Parathyroid adenoma (tissue), 2 donors: ENCODE measurements at regions not wholly inside any gene's neighbourhood (a gene's known extent, or its start where the extent isn't known, plus 50 kb on each side); places are given as distances from the start of the nearest gene placed in this dataset.
"Not testable (repeated sequence)": the region's sequence is repeated elsewhere in the genome, so short reads cannot be mapped to it uniquely, and the experiment has no call there.

Source experiments
- H2AFZ ChIP-seq: fragments of 300-600 bp; sonication (generic); one replicate; pipeline ENCODE4 v1.7.0; 2017; ENCODE audit warnings: antibody characterized with exemption, mild to moderate bottlenecking
- H3K27ac ChIP-seq: fragments of 300-600 bp; sonication (generic); one replicate; pipeline ENCODE4 v1.7.0; 2017
- H3K27me3 ChIP-seq: fragments of 300-600 bp; sonication (generic); one replicate; pipeline ENCODE4 v1.7.0; 2017; ENCODE audit warnings: low read length; ENCODE audit not compliant: control insufficient read depth, insufficient read depth
- H3K36me3 ChIP-seq: fragments of 300-600 bp; sonication (generic); one replicate; pipeline ENCODE4 v1.7.0; 2017; ENCODE audit warnings: low read length; ENCODE audit not compliant: control insufficient read depth, insufficient read depth
- H3K4me1 ChIP-seq: fragments of 300-600 bp; sonication (generic); one replicate; pipeline ENCODE4 v1.7.0; 2017; ENCODE audit warnings: control low read depth
- H3K4me2 ChIP-seq: fragments of 300-600 bp; sonication (generic); one replicate; pipeline ENCODE4 v1.7.0; 2017; ENCODE audit warnings: low read length
- H3K4me3 ChIP-seq: fragments of 300-600 bp; sonication (generic); one replicate; pipeline ENCODE4 v1.7.0; 2017; ENCODE audit warnings: low read depth, low read length
- H3K79me2 ChIP-seq: fragments of 300-600 bp; sonication (generic); one replicate; pipeline ENCODE4 v1.7.0; 2017; ENCODE audit warnings: control low read depth
- H3K9ac ChIP-seq: fragments of 300-600 bp; sonication (generic); one replicate; pipeline ENCODE4 v1.7.0; 2017; ENCODE audit warnings: mild to moderate bottlenecking
- H3K9me3 ChIP-seq: fragments of 300-600 bp; sonication (generic); one replicate; pipeline ENCODE4 v1.7.0; 2017; ENCODE audit warnings: low read length; ENCODE audit not compliant: control insufficient read depth
- CTCF ChIP-seq: fragments of 300-600 bp; sonication (generic); IDR thresholded peaks from one replicate; pipeline ENCODE4 v1.7.0; 2017; ENCODE audit warnings: antibody characterized with exemption, mild to moderate bottlenecking
- donor health status: primary hyperparathyroidism.

DNA sequence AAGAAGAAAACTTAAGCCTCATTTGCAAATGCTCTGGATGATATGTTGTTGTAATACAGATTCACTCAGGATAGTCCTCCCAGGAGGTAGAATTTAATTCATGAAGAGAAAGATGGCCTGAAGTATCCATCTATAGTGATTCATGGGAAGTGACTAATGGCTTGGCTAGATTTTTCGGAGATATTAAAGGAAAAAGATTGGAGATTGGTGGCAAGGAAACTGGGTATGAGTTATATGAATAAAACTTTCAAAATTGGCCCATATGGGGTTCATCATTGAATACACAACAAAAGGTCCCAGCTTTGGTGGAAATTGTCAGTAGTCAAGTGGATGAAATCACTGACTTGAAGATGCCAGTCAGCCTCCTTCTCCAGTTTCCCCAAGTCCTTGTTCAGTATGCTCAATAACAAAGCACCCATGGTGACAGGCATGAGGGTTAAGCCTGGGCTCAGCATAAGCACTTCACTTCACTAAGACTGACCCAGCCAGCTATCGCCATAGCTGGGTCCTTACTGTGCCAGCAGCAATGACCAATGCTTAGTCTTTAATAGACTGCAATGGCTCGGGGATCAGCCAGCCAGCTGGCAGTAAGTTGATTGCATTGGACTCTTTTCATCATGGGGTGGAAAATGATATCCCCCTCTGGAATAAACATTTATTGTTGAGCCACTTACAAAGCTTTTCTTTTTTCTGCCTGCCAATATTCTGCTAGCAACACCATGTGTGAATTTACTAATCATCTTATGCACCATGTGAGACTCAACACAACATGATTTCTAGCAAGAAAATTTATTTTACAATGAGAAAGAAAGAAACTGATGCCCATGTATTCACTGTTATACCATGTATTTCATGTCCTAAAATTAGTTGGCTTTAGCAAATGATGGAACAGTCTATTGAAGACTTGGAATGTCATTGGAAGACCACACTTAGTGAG, 176.6 kb upstream of the TACR1 start:
- Histone ChIP-seq H3K4me2 (no peak overlapping the region), H2AFZ (no peak overlapping the region), H3K27me3 (no peaks in the 10 kb centered on the region), H3K9ac (no peak overlapping the region), H3K4me3 (no peak overlapping the region), H3K36me3 (no peaks in the 10 kb centered on the region), H3K79me2 (no peaks in the 10 kb centered on the region), H3K4me1 (no peaks in the 10 kb centered on the region), H3K27ac (no peak overlapping the region), H3K9me3 (no peaks in the 10 kb centered on the region)
- no peak for TF ChIP-seq CTCF

- H3K27ac ChIP-seq, H3K36me3 ChIP-seq, H3K9me3 ChIP-seq, H3K4me1 ChIP-seq, H3K79me2 ChIP-seq, H3K27me3 ChIP-seq, H3K9ac ChIP-seq, H2AFZ ChIP-seq, H3K4me3 ChIP-seq, H3K4me2 ChIP-seq: not testable (repeated sequence)
Observed at GRCh38 chr2:75374414-75374957, 175.2 kb upstream of the TACR1 start.

GRCh38 chr2:75367401-75367800, 168.1 kb upstream of the TACR1 start:
- Histone ChIP-seq H3K27ac (no peak overlapping the region), H3K4me1 (no peaks in the 10 kb centered on the region), H3K4me2 (no peak overlapping the region), H3K4me3 (no peak overlapping the region), H3K79me2 (no peaks in the 10 kb centered on the region), H3K27me3 (no peaks in the 10 kb centered on the region), H3K36me3 (no peaks in the 10 kb centered on the region), H3K9me3 (no peaks in the 10 kb centered on the region), H3K9ac (no peak overlapping the region), H2AFZ (no peak overlapping the region)
- TF ChIP-seq CTCF: no peak

GRCh38 chr2:75361486-75361885, 162.2 kb upstream of the TACR1 start:
- Histone ChIP-seq H3K27me3 (no peaks in the 10 kb centered on the region), H3K79me2 (no peaks in the 10 kb centered on the region), H2AFZ (no peak overlapping the region), H3K4me1 (no peaks in the 10 kb centered on the region), H3K9ac (no peak overlapping the region), H3K4me2 (no peak overlapping the region), H3K4me3 (no peak overlapping the region), H3K27ac (no peak overlapping the region), H3K36me3 (no peaks in the 10 kb centered on the region), H3K9me3 (no peaks in the 10 kb centered on the region)
- no peak for TF ChIP-seq CTCF

- H3K27ac ChIP-seq: no peak overlapping the region
- TF ChIP-seq CTCF: no peak
- no peaks in the 10 kb centered on the region for H3K4me1 ChIP-seq
- H3K4me3 ChIP-seq: no peak overlapping the region
- no peaks in the 10 kb centered on the region for H3K36me3 ChIP-seq
- H3K9me3 ChIP-seq: no peaks in the 10 kb centered on the region
- no peak overlapping the region for H3K4me2 ChIP-seq
- H3K79me2 ChIP-seq: no peaks in the 10 kb centered on the region
- H3K27me3 ChIP-seq: no peaks in the 10 kb centered on the region
- H3K9ac ChIP-seq: no peak overlapping the region
- no peak overlapping the region for H2AFZ ChIP-seq
Observed at GRCh38 chr2:75360945-75361344, 161.6 kb upstream of the TACR1 start.
